IPS-15b (cell line): ENCODE measurements at regions not wholly inside any gene's neighbourhood (a gene's known extent, or its start where the extent isn't known, plus 50 kb on each side); places are given as distances from the start of the nearest gene placed in this dataset.
"Not testable (repeated sequence)": the region's sequence is repeated elsewhere in the genome, so short reads cannot be mapped to it uniquely, and the experiment has no call there.

Source experiments
- H3K27me3 ChIP-seq: one replicate; pipeline ENCODE4 v1.6.1; 2013; ENCODE audit warnings: low read length; ENCODE audit not compliant: control insufficient read depth, insufficient read depth
- H3K36me3 ChIP-seq: one replicate; pipeline ENCODE4 v1.6.1; 2013; ENCODE audit warnings: low read length; ENCODE audit not compliant: control insufficient read depth, insufficient read depth
- H3K4me1 ChIP-seq: one replicate; pipeline ENCODE4 v1.6.1; 2013; ENCODE audit warnings: mild to moderate bottlenecking, low read length; ENCODE audit not compliant: control insufficient read depth, insufficient read depth
- H3K4me3 ChIP-seq: one replicate; pipeline ENCODE4 v1.5.1; 2013; ENCODE audit warnings: low read depth, low read length
- H3K9ac ChIP-seq: one replicate; pipeline ENCODE4 v1.6.1; 2013; ENCODE audit warnings: low read depth, mild to moderate bottlenecking, low read length
- H3K9me3 ChIP-seq: one replicate; pipeline ENCODE4 v1.6.1; 2013; ENCODE audit warnings: mild to moderate bottlenecking, low read length; ENCODE audit not compliant: control insufficient read depth, insufficient read depth

DNA sequence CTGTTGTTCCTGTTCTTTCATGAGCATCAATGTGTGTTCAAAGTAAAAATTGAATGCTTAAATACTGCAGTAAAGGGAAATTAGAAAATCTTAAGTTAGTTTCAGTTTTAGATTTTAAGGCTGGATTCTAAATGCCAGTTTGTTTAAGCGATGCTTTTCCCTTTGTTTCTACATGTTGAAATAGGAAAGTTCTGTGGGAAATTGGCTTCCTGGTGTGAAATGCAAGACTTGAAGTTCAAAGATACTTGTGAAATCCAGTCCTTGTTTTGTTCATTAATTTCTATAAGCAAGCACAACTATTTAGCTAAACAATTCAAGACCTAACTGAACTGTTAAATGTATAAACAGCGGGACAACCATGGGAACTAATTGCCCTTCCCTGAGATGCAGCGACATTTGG, 149.1 kb downstream of the LYPLAL1 start:
- H3K9ac ChIP-seq, result no peak overlapping the region

DNA sequence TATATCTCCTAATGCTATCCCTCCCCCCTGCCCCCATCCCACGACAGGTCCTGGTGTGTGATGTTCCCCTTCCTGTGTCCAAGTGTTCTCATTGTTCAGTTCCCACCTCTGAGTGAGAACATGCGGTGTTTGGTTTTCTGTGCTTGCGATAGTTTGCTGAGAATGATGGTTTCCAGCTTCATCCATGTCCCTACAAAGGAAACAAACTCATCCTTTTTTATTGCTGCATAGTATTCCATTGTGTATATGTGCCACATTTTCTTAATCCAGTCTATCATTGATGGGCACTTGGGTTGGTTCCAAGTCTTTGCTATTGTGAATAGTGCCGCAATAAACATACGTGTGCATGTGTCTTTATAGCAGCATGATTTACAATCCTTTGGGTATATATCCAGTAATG, 146.9 kb downstream of the LYPLAL1 start:
- H3K27me3 ChIP-seq, H3K4me1 ChIP-seq, H3K9me3 ChIP-seq, H3K36me3 ChIP-seq, H3K4me3 ChIP-seq, H3K9ac ChIP-seq: not testable (repeated sequence)

More for the DNA sequence above, 149.1 kb downstream of the LYPLAL1 start:
- Histone ChIP-seq H3K27me3 (no peaks in the 10 kb centered on the region), H3K4me3 (no peak overlapping the region), H3K9me3 (no peaks in the 10 kb centered on the region), H3K36me3 (no peaks in the 10 kb centered on the region), H3K4me1 (peaks cover 3% of the 10 kb centered on the region)

DNA sequence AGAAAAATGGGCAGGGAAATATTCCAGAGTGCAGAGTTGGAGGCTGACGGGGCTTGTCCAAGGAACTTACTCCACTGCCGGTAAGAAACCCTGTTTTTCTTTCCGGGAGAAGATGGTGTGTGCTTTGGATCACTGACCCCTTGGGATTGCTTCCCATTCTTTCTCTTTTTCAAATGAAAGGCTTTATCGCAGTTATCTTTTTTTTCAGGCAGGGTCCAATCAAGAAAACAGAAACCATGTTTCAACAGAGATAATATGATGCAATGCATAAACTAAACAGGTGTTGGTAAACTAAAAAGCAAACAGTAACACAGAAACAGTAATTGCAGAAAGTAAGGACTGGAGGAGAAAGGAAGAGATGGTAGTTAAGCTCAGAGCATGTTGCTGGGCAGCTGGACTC, 145.1 kb downstream of the LYPLAL1 start:
- Histone ChIP-seq H3K27me3 (no peaks in the 10 kb centered on the region), H3K36me3 (no peaks in the 10 kb centered on the region), H3K9me3 (no peaks in the 10 kb centered on the region), H3K4me1 (no peaks in the 10 kb centered on the region), H3K4me3 (no peak overlapping the region), H3K9ac (no peak overlapping the region)

DNA sequence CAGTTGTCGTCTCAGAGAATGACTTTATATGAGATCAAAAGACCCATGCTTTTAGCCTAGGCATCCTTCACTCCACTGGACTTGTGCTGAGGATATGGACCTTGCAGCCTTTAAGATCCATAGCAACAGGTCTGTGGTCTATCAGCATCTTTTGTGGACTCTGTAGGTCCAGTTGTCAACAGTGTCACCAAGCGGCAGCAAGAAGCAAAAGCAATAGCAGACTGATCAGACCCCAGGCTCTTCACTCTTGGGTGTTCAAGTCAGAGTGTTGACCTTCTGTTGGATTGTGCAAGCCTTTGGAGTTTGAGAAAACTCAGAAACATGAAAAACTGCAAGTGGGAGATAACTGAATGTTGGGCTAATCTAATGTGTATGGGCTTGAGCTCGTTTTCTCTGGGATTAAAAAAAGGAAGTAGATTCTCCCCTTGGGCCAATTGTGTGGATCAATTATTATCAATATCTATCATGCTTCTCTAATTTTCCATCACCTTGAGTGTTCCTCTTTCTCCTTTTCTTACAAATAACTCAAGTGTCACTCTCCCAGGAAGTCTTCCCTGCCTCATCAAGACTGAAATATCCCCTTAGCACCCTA, 144.2 kb downstream of the LYPLAL1 start:
- H3K36me3 ChIP-seq, result no peaks in the 10 kb centered on the region
- H3K4me3 ChIP-seq, result no peak overlapping the region
- H3K27me3 ChIP-seq, result no peaks in the 10 kb centered on the region
- no peak overlapping the region for H3K9ac ChIP-seq
- H3K4me1 ChIP-seq, result no peaks in the 10 kb centered on the region
- no peaks in the 10 kb centered on the region for H3K9me3 ChIP-seq

DNA sequence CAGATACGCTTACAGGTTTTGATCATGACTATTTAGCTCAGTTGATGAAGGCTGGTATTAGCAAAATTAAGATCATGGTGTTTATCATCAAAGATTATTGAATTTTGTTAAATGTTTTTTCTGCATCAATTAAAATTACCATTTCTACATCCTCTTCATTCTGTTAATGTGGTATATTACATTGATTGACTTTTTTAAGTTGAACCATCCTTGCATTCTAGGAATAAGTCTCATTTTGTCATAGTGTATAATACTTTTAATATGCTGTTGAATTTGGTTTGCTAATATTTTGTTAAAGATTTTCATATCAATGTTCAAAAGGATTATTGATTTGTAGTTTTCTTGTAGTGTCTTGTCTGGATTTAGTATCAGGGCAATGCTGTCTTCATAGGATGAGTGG, 142.4 kb downstream of the LYPLAL1 start:
- H3K9ac ChIP-seq, result no peak overlapping the region
- H3K9me3 ChIP-seq, result no peaks in the 10 kb centered on the region
- no peaks in the 10 kb centered on the region for H3K36me3 ChIP-seq
- no peaks in the 10 kb centered on the region for H3K27me3 ChIP-seq
- H3K4me3 ChIP-seq, result no peak overlapping the region
- H3K4me1 ChIP-seq, result no peaks in the 10 kb centered on the region

DNA sequence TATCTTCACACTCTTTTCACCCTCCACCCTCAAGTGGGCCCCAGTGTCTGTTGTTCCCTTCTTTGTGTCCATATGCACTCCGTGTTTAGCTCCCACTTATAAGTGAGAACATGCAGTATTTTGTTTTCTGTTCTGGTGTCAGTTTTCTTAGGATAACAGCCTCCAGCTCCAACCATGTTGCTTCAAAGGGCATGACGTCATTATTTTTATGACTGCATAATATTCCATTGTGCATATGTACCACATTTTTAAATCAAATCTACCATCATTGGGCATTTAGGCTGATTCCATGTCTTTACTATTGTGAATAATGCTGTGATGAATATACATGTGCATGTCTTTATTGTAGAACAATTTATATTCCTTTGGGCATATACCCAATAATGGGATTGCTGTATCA, 140.3 kb downstream of the LYPLAL1 start:
- Histone ChIP-seq H3K36me3 (no peaks in the 10 kb centered on the region), H3K4me3 (no peak overlapping the region), H3K9ac (no peak overlapping the region), H3K27me3 (no peaks in the 10 kb centered on the region), H3K9me3 (no peaks in the 10 kb centered on the region), H3K4me1 (no peaks in the 10 kb centered on the region)

DNA sequence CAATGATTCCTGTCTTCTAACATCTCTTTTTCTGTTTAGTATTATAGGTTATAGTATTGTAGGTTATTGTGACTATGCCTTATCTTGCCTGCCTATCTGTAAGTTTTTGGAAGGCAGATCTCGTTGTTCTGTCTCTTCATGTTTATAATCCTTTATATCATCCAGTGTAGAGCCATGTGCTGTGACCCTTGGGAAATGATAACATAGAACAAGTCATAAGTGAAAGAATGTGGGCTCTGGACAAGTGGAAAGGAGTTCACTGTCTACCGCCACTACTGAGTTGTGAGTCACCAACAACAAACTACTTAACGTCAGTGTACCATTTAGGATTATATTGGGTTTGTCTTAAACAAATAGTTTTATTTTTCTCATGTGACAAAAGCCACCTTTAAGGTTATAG, 139.3 kb downstream of the LYPLAL1 start:
- Histone ChIP-seq H3K4me3 (no peak overlapping the region), H3K36me3 (no peaks in the 10 kb centered on the region), H3K27me3 (no peaks in the 10 kb centered on the region), H3K4me1 (no peaks in the 10 kb centered on the region), H3K9me3 (no peaks in the 10 kb centered on the region), H3K9ac (no peak overlapping the region)

DNA sequence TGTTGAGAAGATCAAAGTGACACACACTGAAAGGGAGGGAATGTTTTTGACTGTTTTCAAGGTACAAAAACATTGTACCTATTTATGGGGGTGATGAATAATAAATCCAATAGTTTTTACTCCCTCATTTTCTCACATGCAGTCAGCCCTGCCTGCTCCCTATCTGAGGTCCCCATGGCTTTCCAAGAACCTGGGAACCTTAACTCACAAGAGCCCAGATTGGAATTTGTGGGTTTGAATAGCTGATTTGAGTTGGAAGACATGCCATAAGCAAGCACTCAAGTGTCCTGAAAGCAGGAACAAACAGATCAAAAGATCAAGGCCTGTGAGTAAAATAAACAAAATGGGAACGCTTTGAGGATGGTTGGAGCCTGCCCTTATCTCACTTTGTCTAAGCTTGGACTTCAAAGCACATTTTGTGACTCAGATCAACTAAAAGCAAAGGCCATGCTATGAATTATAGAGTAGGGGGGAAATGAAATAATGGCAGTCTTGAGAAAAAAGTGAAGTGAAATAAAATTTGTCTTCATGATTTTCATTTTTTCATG, 136.6 kb downstream of the LYPLAL1 start:
- Histone ChIP-seq H3K36me3 (no peaks in the 10 kb centered on the region), H3K4me1 (no peaks in the 10 kb centered on the region), H3K27me3 (no peaks in the 10 kb centered on the region), H3K9me3 (no peaks in the 10 kb centered on the region), H3K9ac (no peak overlapping the region), H3K4me3 (no peak overlapping the region)

DNA sequence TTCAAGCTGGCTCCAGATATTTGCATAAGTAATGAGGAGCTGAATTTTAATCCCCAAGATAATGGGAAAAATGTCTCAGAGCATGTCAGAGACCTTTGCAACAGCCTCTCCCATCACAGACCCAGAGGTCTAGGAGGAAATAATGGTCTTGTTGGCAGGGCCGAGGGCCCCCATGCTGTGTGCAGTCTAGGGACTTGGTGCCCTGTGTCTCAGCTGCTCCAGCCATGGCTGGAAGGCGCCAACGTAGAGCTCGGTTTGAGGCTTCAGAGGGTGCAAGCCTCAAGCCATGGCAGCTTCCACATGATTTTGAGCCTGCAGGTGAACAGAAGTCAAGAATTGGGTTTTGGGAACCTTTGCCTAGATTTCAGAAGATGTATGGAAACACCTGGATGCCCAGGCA, 134.7 kb downstream of the LYPLAL1 start:
- Histone ChIP-seq H3K4me3 (no peak overlapping the region), H3K9me3 (no peaks in the 10 kb centered on the region), H3K36me3 (no peaks in the 10 kb centered on the region), H3K4me1 (no peaks in the 10 kb centered on the region), H3K9ac (no peak overlapping the region), H3K27me3 (no peaks in the 10 kb centered on the region)

DNA sequence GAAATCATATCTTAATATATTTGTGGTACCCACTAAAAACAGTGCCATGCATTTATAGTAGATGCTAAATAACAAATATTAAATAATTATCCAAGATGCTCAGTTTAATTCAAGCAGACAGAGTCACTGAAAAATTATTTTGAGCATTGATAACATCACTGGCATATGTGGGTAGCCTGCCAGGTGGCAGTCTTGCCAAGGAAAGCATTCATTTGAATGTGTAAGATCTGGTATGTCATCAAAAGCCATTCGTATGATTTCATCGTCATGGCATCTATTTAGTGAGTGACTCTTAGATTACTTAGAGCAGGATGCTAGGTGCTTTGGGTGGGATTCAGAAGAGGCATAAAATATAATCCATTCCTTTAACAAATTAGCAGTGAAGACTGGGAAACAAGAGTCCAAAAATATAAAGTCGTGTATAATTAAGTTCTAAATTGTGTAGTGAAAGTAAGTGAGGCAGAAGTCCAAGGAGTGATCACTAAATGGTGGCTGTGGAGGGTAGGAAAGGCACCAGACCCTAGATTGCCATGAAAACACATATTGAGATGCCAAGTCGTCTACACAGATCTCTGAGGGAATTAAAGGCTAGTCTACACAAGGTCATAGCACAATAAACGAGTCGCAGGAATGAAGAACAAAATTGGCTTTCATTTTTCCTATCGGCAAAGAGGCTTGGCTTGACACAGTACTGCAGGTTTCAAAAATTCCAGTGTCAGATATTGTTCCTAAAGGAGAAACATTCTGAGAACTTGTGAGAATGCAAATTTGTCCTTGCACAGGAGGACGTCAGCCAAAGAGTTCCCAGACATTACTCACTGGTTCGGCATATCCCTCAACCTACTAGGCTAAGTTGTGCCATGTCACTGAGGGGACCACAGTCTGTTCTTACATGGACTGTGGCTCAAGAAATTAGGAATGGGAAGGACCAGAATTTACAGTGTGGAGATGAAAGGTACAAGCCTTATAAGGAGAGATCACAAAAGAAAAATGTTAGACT, 130.8 kb downstream of the LYPLAL1 start:
- Histone ChIP-seq H3K27me3 (no peaks in the 10 kb centered on the region), H3K36me3 (no peaks in the 10 kb centered on the region), H3K4me3 (no peak overlapping the region), H3K9me3 (no peaks in the 10 kb centered on the region), H3K4me1 (no peaks in the 10 kb centered on the region), H3K9ac (no peak overlapping the region)

DNA sequence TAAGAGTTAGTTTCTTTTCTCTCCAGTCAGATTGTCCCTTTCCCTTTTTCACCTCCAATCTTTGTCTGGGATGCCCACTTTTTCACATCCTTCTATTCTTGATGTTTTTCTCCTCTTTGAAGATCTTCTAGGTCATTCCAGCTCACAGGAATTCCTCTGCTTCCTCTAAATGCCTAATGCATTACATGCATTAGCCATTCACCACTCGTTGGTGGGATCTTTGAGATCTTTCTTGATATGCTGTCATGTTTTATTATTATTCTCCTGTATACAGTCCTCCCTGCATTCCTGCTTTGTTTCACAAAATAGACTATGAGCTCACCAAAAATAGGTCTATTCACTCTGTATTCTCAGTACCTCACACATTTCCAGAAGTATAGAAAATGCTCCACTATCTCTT, 129.0 kb downstream of the LYPLAL1 start:
- no peaks in the 10 kb centered on the region for H3K9me3 ChIP-seq
- H3K27me3 ChIP-seq, result no peaks in the 10 kb centered on the region
- no peak overlapping the region for H3K9ac ChIP-seq
- no peaks in the 10 kb centered on the region for H3K36me3 ChIP-seq
- no peak overlapping the region for H3K4me3 ChIP-seq
- H3K4me1 ChIP-seq, result no peaks in the 10 kb centered on the region

DNA sequence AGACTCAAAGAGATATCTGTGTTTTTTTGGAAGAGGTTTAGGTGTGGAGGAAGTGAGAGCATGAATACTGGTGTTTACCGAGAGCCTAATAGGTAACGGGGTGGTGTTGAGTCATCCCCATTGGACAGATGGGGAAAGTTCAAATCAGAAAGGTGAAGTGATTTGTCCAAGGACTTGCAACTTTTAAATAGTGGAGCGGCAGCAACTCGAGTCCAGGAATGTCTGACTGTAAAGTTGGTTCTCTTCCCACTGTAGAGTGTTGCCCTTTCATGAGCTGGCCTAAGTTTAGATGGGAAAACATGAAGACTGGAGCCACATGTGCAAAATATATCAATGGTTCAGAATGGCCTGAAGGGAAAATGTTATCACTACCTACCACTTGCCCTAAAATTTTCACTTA, 125.7 kb downstream of the LYPLAL1 start:
- no peaks in the 10 kb centered on the region for H3K36me3 ChIP-seq
- H3K27me3 ChIP-seq, result no peaks in the 10 kb centered on the region
- no peak overlapping the region for H3K9ac ChIP-seq
- no peaks in the 10 kb centered on the region for H3K4me1 ChIP-seq
- H3K9me3 ChIP-seq, result no peaks in the 10 kb centered on the region
- H3K4me3 ChIP-seq, result no peak overlapping the region
